Activated CD4-positive, alpha-beta T cell treated with anti-CD3 and anti-CD28 coated beads, Interleukin-2, amount 10 ng/mL, durations not matched to agents 7 days and 5 days (primary cell): ENCODE measurements at regions not wholly inside any gene's neighbourhood (a gene's known extent, or its start where the extent isn't known, plus 50 kb on each side); places are given as distances from the start of the nearest gene placed in this dataset.

Experiments used
- CTCF ChIA-PET: fragments of 350-600 bp; sonication (Branson Sonifier 250); formaldehyde crosslinking; loops from one replicate; lab custom pipeline; 2021; ENCODE audit warnings: antibody characterized with exemption; lab: Charles Lee
- POLR2A ChIA-PET: fragments of 350-600 bp; sonication (Branson Sonifier 250); formaldehyde crosslinking; loops from one replicate; lab custom pipeline; 2021; ENCODE audit warnings: antibody characterized with exemption; lab: Charles Lee
- DNase-seq: peaks from one replicate; pipeline ENCODE4 v3.0.0-alpha.2; 2020
- H3K27ac Mint-ChIP-seq: one replicate; pipeline ENCODE4 v1.8.0; 2021; ENCODE audit warnings: mild to moderate bottlenecking, moderate library complexity, mixed read lengths
- H3K27me3 Mint-ChIP-seq: one replicate; pipeline ENCODE4 v1.8.0; 2021; ENCODE audit warnings: mixed read lengths
- H3K36me3 Mint-ChIP-seq: one replicate; pipeline ENCODE4 v1.8.0; 2021; ENCODE audit warnings: low read depth, mixed read lengths
- H3K4me1 Mint-ChIP-seq: one replicate; pipeline ENCODE4 v1.8.0; 2021; ENCODE audit warnings: mixed read lengths
- H3K4me3 Mint-ChIP-seq: one replicate; pipeline ENCODE4 v1.8.0; 2021; ENCODE audit warnings: mild to moderate bottlenecking, moderate library complexity, mixed read lengths
- H3K9me3 Mint-ChIP-seq: one replicate; pipeline ENCODE4 v1.8.0; 2021; ENCODE audit warnings: mixed read lengths

DNA sequence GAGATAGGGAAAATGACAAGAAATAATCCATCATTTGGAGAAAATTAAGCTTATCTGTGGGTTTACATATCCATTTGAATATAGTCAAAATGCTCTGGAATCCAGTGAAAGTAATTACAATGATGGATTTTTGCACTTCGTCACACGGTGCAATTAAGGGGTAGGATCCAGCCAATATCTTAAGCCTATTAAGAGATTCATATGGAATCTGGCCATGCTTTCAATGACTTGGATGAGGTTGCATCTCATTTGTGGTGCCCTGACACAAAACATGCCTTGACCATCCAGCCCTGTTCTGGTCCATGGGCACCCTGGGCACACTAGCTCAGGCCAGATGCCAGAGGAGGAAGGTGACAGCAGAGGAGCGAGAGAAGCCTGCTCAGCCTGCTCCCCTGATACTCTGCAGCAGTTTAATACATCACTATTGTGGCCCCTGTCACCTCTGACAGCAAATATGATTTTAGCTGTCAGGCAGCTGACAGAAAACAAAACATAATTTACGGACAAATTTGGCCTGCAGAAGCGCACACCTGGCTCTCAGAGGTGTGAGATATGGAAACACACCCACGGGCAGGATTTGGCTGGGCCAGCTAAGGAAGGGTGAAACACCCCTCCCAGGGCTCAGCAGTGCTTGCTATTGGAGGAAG lies 94.1 kb upstream of the ST8SIA3 start:
- POLR2A ChIA-PET = no interaction called here
- Mint-ChIP-seq H3K4me1 (no peaks in the 10 kb centered on the region), H3K9me3 (peaks cover 3% of the 10 kb centered on the region), H3K36me3 (no peaks in the 10 kb centered on the region), H3K27ac (no peak overlapping the region), H3K27me3 (no peaks in the 10 kb centered on the region), H3K4me3 (no peak overlapping the region)
- no peak for DNase-seq
- CTCF ChIA-PET = no interaction called here

DNA sequence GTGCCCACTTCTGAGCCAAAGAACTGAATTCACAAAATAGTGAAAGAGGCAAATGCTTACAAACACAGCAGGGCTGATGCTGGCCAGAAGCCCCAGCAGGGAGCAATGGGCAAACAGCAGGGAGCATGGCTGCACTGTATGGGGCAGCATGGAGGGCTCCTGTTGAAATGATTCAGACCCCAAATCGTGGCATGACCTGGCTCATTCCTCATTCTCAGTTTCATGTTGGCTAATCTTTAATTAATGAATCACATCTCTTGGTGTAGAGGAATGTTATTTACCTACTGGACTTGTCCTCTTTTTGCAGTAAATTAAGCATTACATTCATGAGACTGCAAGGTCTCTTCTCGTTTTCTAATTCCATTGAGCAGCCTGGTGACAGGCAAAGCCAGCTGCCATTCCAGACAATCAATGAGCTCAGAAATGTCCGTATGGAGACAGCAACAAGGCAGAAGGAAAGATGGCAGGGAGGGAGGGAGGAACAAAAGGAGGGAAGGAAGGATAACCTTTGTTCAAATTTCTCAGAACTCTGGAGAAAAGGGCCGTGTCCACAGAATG lies 84.9 kb upstream of the ST8SIA3 start:
- H3K4me3 Mint-ChIP-seq = no peak overlapping the region
- no peak overlapping the region for H3K27ac Mint-ChIP-seq
- CTCF ChIA-PET = no interaction called here
- no peaks in the 10 kb centered on the region for H3K9me3 Mint-ChIP-seq
- no peak for DNase-seq
- no peaks in the 10 kb centered on the region for H3K27me3 Mint-ChIP-seq
- POLR2A ChIA-PET = no interaction called here
- H3K4me1 Mint-ChIP-seq = no peaks in the 10 kb centered on the region
- no peaks in the 10 kb centered on the region for H3K36me3 Mint-ChIP-seq

DNA sequence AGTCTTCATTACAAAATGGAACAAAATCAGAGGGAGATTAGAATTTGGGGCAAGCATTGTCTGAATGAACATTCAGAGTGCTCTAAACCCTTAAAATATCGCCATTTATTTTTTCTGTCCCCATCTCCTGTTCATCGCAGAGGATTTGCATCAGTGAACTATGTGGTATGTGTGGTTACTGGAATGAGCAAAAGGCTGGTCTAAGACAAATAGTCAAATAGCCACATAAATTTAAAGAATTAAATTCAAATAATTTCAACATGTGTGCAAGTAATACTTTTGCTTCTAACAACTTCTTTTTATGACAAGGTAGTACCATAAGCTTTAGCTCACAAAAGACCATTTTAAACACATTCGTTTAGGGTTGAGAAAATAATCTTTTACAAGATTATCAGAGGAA lies 82.6 kb upstream of the ST8SIA3 start:
- no peaks in the 10 kb centered on the region for H3K4me1 Mint-ChIP-seq
- H3K4me3 Mint-ChIP-seq = no peak overlapping the region
- CTCF ChIA-PET = no interaction called here
- DNase-seq = no peak
- POLR2A ChIA-PET = no interaction called here
- no peaks in the 10 kb centered on the region for H3K36me3 Mint-ChIP-seq
- H3K9me3 Mint-ChIP-seq = no peaks in the 10 kb centered on the region
- no peaks in the 10 kb centered on the region for H3K27me3 Mint-ChIP-seq
- no peak overlapping the region for H3K27ac Mint-ChIP-seq

- DNase-seq = no peak
- no peaks in the 10 kb centered on the region for H3K36me3 Mint-ChIP-seq
- ChIA-PET CTCF (no interaction called here), POLR2A (no interaction called here)
- no peaks in the 10 kb centered on the region for H3K9me3 Mint-ChIP-seq
- H3K4me1 Mint-ChIP-seq = no peaks in the 10 kb centered on the region
- H3K27me3 Mint-ChIP-seq = no peaks in the 10 kb centered on the region
- H3K27ac Mint-ChIP-seq = no peak overlapping the region
- H3K4me3 Mint-ChIP-seq = no peak overlapping the region
Measured at GRCh38 chr18:57270156-57270555, 82.2 kb upstream of the ST8SIA3 start.

DNA sequence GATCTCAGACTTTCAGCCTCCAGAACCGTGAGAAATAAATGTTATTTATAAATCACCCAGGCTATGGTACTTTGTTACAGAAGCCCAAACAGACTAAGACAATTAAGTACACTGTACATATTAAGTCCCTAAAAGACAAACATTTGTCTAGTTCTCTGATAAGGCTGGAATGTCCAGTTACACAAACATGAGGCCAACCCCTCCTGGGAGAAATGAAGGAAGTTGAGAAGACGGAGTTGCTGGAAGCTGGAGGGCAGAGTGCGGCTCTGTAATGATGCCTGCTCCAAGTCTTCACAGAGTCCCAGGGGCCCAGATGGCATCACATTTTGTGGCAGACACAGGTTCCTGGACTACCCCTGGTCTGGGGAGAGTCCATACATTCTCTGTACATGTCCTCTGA lies 79.2 kb upstream of the ST8SIA3 start:
- no peaks in the 10 kb centered on the region for H3K4me1 Mint-ChIP-seq
- no peak overlapping the region for H3K27ac Mint-ChIP-seq
- no peak overlapping the region for H3K4me3 Mint-ChIP-seq
- no peaks in the 10 kb centered on the region for H3K27me3 Mint-ChIP-seq
- no peak for DNase-seq
- no peaks in the 10 kb centered on the region for H3K36me3 Mint-ChIP-seq
- ChIA-PET POLR2A (no interaction called here), CTCF (no interaction called here)
- H3K9me3 Mint-ChIP-seq = no peaks in the 10 kb centered on the region

DNA sequence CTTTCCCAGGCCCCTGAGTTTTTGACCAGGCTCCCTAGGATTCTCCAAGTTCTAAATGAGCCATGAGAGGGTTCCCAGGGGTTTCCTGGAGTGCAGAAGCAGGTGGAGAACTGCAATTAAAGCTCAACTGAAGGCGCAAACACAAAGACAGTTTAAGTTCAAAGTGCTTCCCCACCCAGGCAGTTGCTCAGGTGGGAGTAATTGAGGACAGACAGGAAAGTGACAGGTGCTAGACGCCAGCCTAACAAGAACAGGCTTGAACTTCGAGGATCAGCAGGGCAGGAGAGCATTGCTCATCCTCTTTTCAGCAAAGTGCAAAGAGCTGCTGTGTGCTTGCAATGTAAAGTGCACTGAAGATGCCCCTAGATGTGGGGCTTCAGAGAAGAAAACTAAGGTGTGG lies 77.2 kb upstream of the ST8SIA3 start:
- Mint-ChIP-seq H3K4me3 (no peak overlapping the region), H3K4me1 (no peaks in the 10 kb centered on the region), H3K27me3 (no peaks in the 10 kb centered on the region), H3K36me3 (no peaks in the 10 kb centered on the region), H3K9me3 (no peaks in the 10 kb centered on the region), H3K27ac (no peak overlapping the region)
- POLR2A ChIA-PET = no interaction called here
- no peak for DNase-seq
- CTCF ChIA-PET = no interaction called here

DNA sequence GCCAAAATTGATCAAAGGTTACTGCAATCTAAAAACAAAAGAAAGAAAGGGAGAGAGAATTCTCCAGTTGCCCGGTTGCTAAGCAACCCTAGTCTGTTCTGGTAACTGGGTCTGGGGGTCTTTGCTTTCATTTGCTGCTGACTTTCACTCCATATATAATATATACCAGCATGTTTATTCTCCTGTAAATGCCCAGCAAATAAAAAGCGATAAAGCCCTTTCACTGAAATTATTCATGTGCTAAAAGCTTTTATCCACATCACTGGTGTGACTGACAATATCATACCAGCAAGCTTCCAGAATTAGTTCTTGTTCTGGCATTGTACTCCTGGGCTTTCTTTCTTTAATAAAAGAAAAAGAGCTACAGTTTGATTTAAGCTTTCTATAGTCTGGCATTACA lies 75.5 kb upstream of the ST8SIA3 start:
- Mint-ChIP-seq H3K27ac (no peak overlapping the region), H3K27me3 (no peaks in the 10 kb centered on the region), H3K4me1 (no peaks in the 10 kb centered on the region), H3K36me3 (no peaks in the 10 kb centered on the region), H3K9me3 (no peaks in the 10 kb centered on the region), H3K4me3 (no peak overlapping the region)
- CTCF ChIA-PET = no interaction called here
- no peak for DNase-seq
- POLR2A ChIA-PET = no interaction called here

DNA sequence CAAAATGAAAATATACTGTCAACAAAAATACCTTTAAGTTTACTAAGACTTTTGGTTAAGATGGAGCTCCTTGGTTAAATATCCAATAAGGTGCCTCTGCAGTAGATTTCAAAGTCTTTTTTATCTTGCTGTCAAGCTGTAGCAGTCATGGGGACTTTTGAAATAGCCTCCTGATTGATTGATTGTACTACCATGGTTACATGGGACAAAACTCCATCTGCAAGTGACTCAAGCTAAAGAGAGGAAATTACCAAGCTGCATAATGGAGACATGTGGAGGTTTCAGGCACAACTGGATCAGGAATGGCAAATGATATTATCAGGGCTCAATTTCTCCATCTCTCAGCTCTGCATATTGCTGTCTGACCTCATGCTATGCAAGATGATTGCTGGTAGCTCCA lies 73.4 kb upstream of the ST8SIA3 start:
- ChIA-PET POLR2A (no interaction called here), CTCF (no interaction called here)
- no peak for DNase-seq
- H3K9me3 Mint-ChIP-seq = no peaks in the 10 kb centered on the region
- no peak overlapping the region for H3K4me3 Mint-ChIP-seq
- no peaks in the 10 kb centered on the region for H3K36me3 Mint-ChIP-seq
- H3K27ac Mint-ChIP-seq = no peak overlapping the region
- H3K4me1 Mint-ChIP-seq = no peaks in the 10 kb centered on the region
- H3K27me3 Mint-ChIP-seq = no peaks in the 10 kb centered on the region

- no peaks in the 10 kb centered on the region for H3K4me1 Mint-ChIP-seq
- POLR2A ChIA-PET = no interaction called here
Measured at GRCh38 chr18:57281519-57281918, 70.8 kb upstream of the ST8SIA3 start.

DNA sequence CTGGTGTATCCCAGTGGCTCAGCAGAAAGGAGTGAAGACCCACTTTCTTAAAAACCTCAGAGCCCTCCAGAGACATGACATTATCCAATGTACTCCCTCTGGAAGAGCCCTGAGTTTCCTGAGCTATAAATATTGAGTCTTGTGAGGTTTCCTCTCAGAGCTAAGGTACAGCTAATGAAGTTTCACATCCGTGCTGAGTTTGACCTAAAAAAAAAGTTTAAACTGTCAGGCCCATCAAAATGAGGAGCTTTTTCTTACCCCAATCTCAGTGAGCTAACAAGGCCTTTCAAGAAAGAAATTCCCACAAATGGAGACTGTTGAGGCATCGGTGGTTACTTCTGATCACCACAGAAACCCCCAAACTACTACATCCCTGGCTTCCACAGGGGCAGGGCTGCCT lies 65.4 kb upstream of the ST8SIA3 start:
- Mint-ChIP-seq H3K4me1 (no peaks in the 10 kb centered on the region), H3K36me3 (no peaks in the 10 kb centered on the region), H3K27ac (no peak overlapping the region), H3K27me3 (peaks cover 2% of the 10 kb centered on the region), H3K9me3 (peaks cover 5% of the 10 kb centered on the region), H3K4me3 (no peak overlapping the region)
- no peak for DNase-seq
- CTCF ChIA-PET = no interaction called here
- POLR2A ChIA-PET = no interaction called here

More at GRCh38 chr18:57281519-57281918, 70.8 kb upstream of the ST8SIA3 start:
- H3K36me3 Mint-ChIP-seq = no peaks in the 10 kb centered on the region
- no peak overlapping the region for H3K4me3 Mint-ChIP-seq
- no peak overlapping the region for H3K27ac Mint-ChIP-seq
- H3K9me3 Mint-ChIP-seq = no peaks in the 10 kb centered on the region
- H3K27me3 Mint-ChIP-seq = no peaks in the 10 kb centered on the region
- DNase-seq = no peak
- CTCF ChIA-PET = interaction anchor here (1.4 kb wide), 1 partner anchor 15 kb away, joined by 3 read pairs; no protein-coding TSS in a partner anchor

GRCh38 chr18:57287766-57288165 lies 64.6 kb upstream of the ST8SIA3 start:
- Mint-ChIP-seq H3K36me3 (no peaks in the 10 kb centered on the region), H3K27me3 (peaks cover 2% of the 10 kb centered on the region), H3K4me3 (no peak overlapping the region), H3K27ac (no peak overlapping the region), H3K9me3 (peaks cover 5% of the 10 kb centered on the region), H3K4me1 (no peaks in the 10 kb centered on the region)
- POLR2A ChIA-PET = no interaction called here
- no peak for DNase-seq
- CTCF ChIA-PET = no interaction called here

DNA sequence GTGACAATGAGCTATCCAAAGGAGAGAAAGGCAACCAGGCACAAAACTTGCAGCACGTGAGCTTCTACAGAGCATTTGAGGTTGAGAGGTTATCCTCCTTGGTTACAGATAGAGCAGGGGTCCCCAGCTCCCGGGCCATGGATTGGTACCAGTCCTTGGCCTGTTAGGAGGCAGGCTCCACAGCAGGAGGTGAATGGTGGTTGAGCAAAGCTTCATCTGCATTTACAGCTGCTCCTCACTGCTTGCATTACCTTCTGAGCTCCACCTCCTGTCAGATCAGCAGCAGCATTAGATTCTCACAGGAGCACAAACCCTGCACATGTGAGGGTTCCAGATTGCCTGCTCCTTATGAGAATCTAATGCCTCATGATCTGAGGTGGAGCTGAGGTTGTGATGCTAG lies 57.8 kb upstream of the ST8SIA3 start:
- CTCF ChIA-PET = no interaction called here
- H3K27ac Mint-ChIP-seq = no peak overlapping the region
- POLR2A ChIA-PET = no interaction called here
- DNase-seq = no peak
- no peaks in the 10 kb centered on the region for H3K27me3 Mint-ChIP-seq
- H3K36me3 Mint-ChIP-seq = no peaks in the 10 kb centered on the region
- no peak overlapping the region for H3K4me3 Mint-ChIP-seq
- H3K9me3 Mint-ChIP-seq = peaks cover under 1% of the 10 kb centered on the region
- H3K4me1 Mint-ChIP-seq = no peaks in the 10 kb centered on the region

GRCh38 chr18:57296336-57296735 lies 56.0 kb upstream of the ST8SIA3 start:
- no peak overlapping the region for H3K4me3 Mint-ChIP-seq
- no peaks in the 10 kb centered on the region for H3K9me3 Mint-ChIP-seq
- DNase-seq = no peak
- ChIA-PET POLR2A (no interaction called here), CTCF (no interaction called here)
- no peak overlapping the region for H3K27ac Mint-ChIP-seq
- no peaks in the 10 kb centered on the region for H3K27me3 Mint-ChIP-seq
- no peaks in the 10 kb centered on the region for H3K4me1 Mint-ChIP-seq
- H3K36me3 Mint-ChIP-seq = no peaks in the 10 kb centered on the region

- POLR2A ChIA-PET = no interaction called here
- Mint-ChIP-seq H3K36me3 (no peaks in the 10 kb centered on the region), H3K9me3 (no peaks in the 10 kb centered on the region), H3K27me3 (peaks cover 3% of the 10 kb centered on the region), H3K4me1 (no peaks in the 10 kb centered on the region), H3K27ac (no peak overlapping the region), H3K4me3 (no peak overlapping the region)
- CTCF ChIA-PET = interaction anchor here (0.6 kb wide), 1 partner anchor 15 kb away, joined by 3 read pairs; no protein-coding TSS in a partner anchor
- no peak for DNase-seq
Measured at GRCh38 chr18:57297306-57297705, 55.1 kb upstream of the ST8SIA3 start.
